K562 (cell line): ENCODE measurements at regions not wholly inside any gene's neighbourhood (a gene's known extent, or its start where the extent isn't known, plus 50 kb on each side); places are given as distances from the start of the nearest gene placed in this dataset.

ENCODE experiments used
- ATAC-seq: fragments of 200-7000 bp; cut with Tn5 transposase; 3 replicates; pipeline ENCODE4 v1.9.1; 2020; ENCODE audit warnings: moderate library complexity
- BruUV-seq: library from RNA; stranded (reverse); fragments of 400-500 nt; replicated peaks from 2 replicates; lab custom pipeline; 2021; lab: Mats Ljungman, UMichigan
- CTCF ChIA-PET: fragments of 300-600 bp; formaldehyde crosslinking; extraction: SDS; loops from one replicate; lab custom pipeline; 2021; ENCODE audit warnings: low intra/inter-chr PET ratio; lab: Yijun Ruan, JAX
- POLR2A ChIA-PET: fragments of 300-600, 350-650 bp; sonication (Branson Sonifier 250); formaldehyde crosslinking; extraction: SDS; loops from one replicate; lab custom pipeline; 2021; ENCODE audit warnings: antibody characterized with exemption, inconsistent platforms; lab: Yijun Ruan, JAX
- DNase-seq, 4 experiments: peaks; one replicate each; pipeline versions ENCODE4 v3.0.0 to v3.0.0-alpha.2; 2011 to 2018; ENCODE audit warnings: low spot score in 3 of 4, mixed read lengths in 3 of 4; ENCODE audit errors: extremely low read depth in 1 of 4
- FAIRE-seq: peaks from 2 replicates; lab custom pipeline; 2011; peaks lifted over from hg19 to GRCh38; lab: Jason Lieb, UNC
- H2AFZ ChIP-seq: 2 replicates; pipeline ENCODE4 v1.6.0; 2011; ENCODE audit warnings: low read depth, low read length, control low read depth, inconsistent platforms
- H3K27ac ChIP-seq: fragments of 200-600 bp; 3 replicates; pipeline ENCODE4 v1.8.0; 2011; ENCODE audit warnings: low read depth, mild to moderate bottlenecking, control low read depth, inconsistent platforms, low read length, moderate library complexity, mixed read lengths; ENCODE audit errors: extremely low read depth
- H3K27me3 ChIP-seq, 2 experiments: fragments of 300-600 bp in 1 of 2; 2 replicates in 1 of 2; 3 replicates in 1 of 2; pipeline versions ENCODE4 v1.6.0 to v1.8.0; 2011; ENCODE audit warnings: inconsistent platforms in 2 of 2, low read length in 2 of 2, mild to moderate bottlenecking in 1 of 2, mixed read lengths in 1 of 2, moderate library complexity in 1 of 2; ENCODE audit not compliant: control insufficient read depth in 2 of 2, insufficient read depth in 2 of 2
- H3K36me3 ChIP-seq: fragments of 300-600 bp; 3 replicates; pipeline ENCODE4 v1.8.0; 2011; ENCODE audit warnings: mild to moderate bottlenecking, low read length, inconsistent platforms; ENCODE audit not compliant: control insufficient read depth, insufficient read depth
- H3K4me1 ChIP-seq, 2 experiments: fragments of 200-600 bp in 1 of 2; replicated peaks in 1 of 2; 2 replicates in 1 of 2; 3 replicates in 1 of 2; pipeline versions ENCODE4 v1.5.1 to v1.8.0; 2011; ENCODE audit warnings: inconsistent platforms in 2 of 2, low read length in 2 of 2, mild to moderate bottlenecking in 1 of 2, mixed read lengths in 1 of 2, moderate library complexity in 1 of 2; ENCODE audit not compliant: control insufficient read depth in 2 of 2, insufficient read depth in 2 of 2
- H3K4me2 ChIP-seq: 2 replicates; pipeline ENCODE4 v1.6.1; 2011; ENCODE audit warnings: low read length, control low read depth, inconsistent platforms, mixed read lengths; ENCODE audit not compliant: insufficient read depth
- H3K4me3 ChIP-seq: fragments of 200-600 bp; sonication (generic), shearing (Covaris generic); 2 replicates; pipeline ENCODE4 v1.5.1; 2016; ENCODE audit warnings: control low read depth, inconsistent platforms
- H3K79me2 ChIP-seq: fragments of 200-600 bp; 3 replicates; pipeline ENCODE4 v1.8.0; 2011; ENCODE audit warnings: low read length, inconsistent platforms; ENCODE audit not compliant: control insufficient read depth, insufficient read depth
- H3K9ac ChIP-seq, 2 experiments: 2 replicates each; pipeline versions ENCODE4 v1.6.0 to v1.6.1; 2011; ENCODE audit warnings: low read depth in 2 of 2, low read length in 2 of 2, control low read depth in 1 of 2, inconsistent platforms in 1 of 2, mild to moderate bottlenecking in 1 of 2, mixed read lengths in 1 of 2; ENCODE audit not compliant: insufficient read depth in 1 of 2
- H3K9me1 ChIP-seq: one replicate; pipeline ENCODE4 v1.6.0; 2011; ENCODE audit warnings: inconsistent platforms, mild to moderate bottlenecking, low read length, moderate library complexity; ENCODE audit not compliant: control insufficient read depth, insufficient read depth
- H3K9me3 ChIP-seq: replicated peaks from 2 replicates; pipeline ENCODE4 v1.5.1; 2011; ENCODE audit warnings: low read depth, low read length, inconsistent platforms; ENCODE audit not compliant: control insufficient read depth, insufficient read depth
- H4K20me1 ChIP-seq: replicated peaks from 2 replicates; pipeline ENCODE4 v1.6.1; 2011; ENCODE audit warnings: low read length, inconsistent platforms, mixed read lengths; ENCODE audit not compliant: control insufficient read depth, insufficient read depth
- ARID1B ChIP-seq: fragments of 450-650 bp; IDR thresholded peaks from 2 replicates; pipeline ENCODE4 v1.6.1; 2016; ENCODE audit warnings: antibody characterized with exemption, mild to moderate bottlenecking, inconsistent platforms
- HNRNPK ChIP-seq: fragments of 200-400 bp; formaldehyde crosslinking; IDR thresholded peaks from one replicate; pipeline ENCODE4 v1.6.1; 2018; ENCODE audit warnings: mild to moderate bottlenecking, low read depth, low read length; ENCODE audit not compliant: poor library complexity, severe bottlenecking
- RAD21 ChIP-seq, 2 experiments: fragments of 250-450 bp in 1 of 2; fragments of 450-650 bp in 1 of 2; sonication (Bioruptor Pico) in 1 of 2; formaldehyde crosslinking in 1 of 2; IDR thresholded peaks in 1 of 2; conservative IDR thresholded peaks in 1 of 2; 2 replicates each; pipeline versions ENCODE4 v1.4.0 to v1.8.0; 2020 to 2022; ENCODE audit warnings: mild to moderate bottlenecking in 2 of 2, moderate library complexity in 1 of 2
- RFX1 ChIP-seq: fragments of 450-650 bp; IDR thresholded peaks from 2 replicates; pipeline ENCODE4 v1.6.1; 2016; ENCODE audit warnings: mild to moderate bottlenecking, moderate library complexity
- RNF2 ChIP-seq: sonication (generic); IDR thresholded peaks from 2 replicates; pipeline ENCODE4 v1.6.1; 2016
- SMARCA4 ChIP-seq: fragments of 450-650 bp; IDR thresholded peaks from 2 replicates; pipeline ENCODE4 v1.6.1; 2016
- SRSF9 ChIP-seq: fragments of 200-400 bp; formaldehyde crosslinking; IDR thresholded peaks from 2 replicates; pipeline ENCODE4 v1.6.1; 2017; ENCODE audit warnings: low read depth, low read length, borderline replicate concordance
- ZBTB43 ChIP-seq: sonication (generic); formaldehyde crosslinking; IDR thresholded peaks from 2 replicates; pipeline ENCODE4 v1.8.0; 2023; ENCODE audit warnings: mild to moderate bottlenecking, missing genetic modification reagents
- ZNF174 ChIP-seq: fragments of 250-450 bp; sonication (Bioruptor Pico); IDR thresholded peaks from 2 replicates; pipeline ENCODE4 v1.4.0; 2020; ENCODE audit warnings: mild to moderate bottlenecking
- ZNF699 ChIP-seq: fragments of 250-450 bp; sonication (Bioruptor Pico); IDR thresholded peaks from 2 replicates; pipeline ENCODE4 v1.8.0; 2021; ENCODE audit warnings: mild to moderate bottlenecking, moderate library complexity; ENCODE audit not compliant: insufficient replicate concordance
- ZSCAN29 ChIP-seq: fragments of 450-650 bp; IDR thresholded peaks from 2 replicates; pipeline ENCODE4 v1.6.1; 2017
- WGBS: fragments of 100-300 bp; shearing (Covaris generic); methylation state at CpG from one replicate; pipeline ENCODE4 v1.1.6; 2016; ENCODE audit warnings: low coverage, mixed read lengths; ENCODE audit not compliant: insufficient coverage; ENCODE audit errors: missing lambda C conversion rate; 5-methylcytosine and 5-hydroxymethylcytosine counted together
- in situ Hi-C: fragments of 300-500 bp; cut with MboI; formaldehyde crosslinking; loops from 4 replicates; pipeline ENCODE4 v1.15.0; 2018; ENCODE audit warnings: inconsistent platforms, mixed read lengths
- intact Hi-C: fragments of 100-400 bp; cut with micrococcal nuclease; formaldehyde crosslinking; loops from 2 replicates; pipeline ENCODE4 v1.14.2; 2022

- no TSS peak for BruUV-seq
- Histone ChIP-seq H3K9me1 (no peaks in the 10 kb centered on the region), H3K4me2 (no peak overlapping the region), H3K9ac (no peak overlapping the region), H3K4me1 (no peaks in the 10 kb centered on the region), H3K79me2 (no peaks in the 10 kb centered on the region), H3K27me3 (no peaks in the 10 kb centered on the region; a peak in 1 of 5 replicates), H2AFZ (no peak overlapping the region), H3K27ac (no peak overlapping the region)
- no peak for ATAC-seq
- intact Hi-C loops: no loop called here
- no peak for DNase-seq
- ChIA-PET POLR2A (interaction anchor here (0.6 kb wide), 1 partner anchor 36 kb away, joined by 4 read pairs; no protein-coding TSS in a partner anchor), CTCF (no interaction called here)
- 2% methylated on average over 4 of the region's 4 CpGs for WGBS
- TF ChIP-seq HNRNPK: no peak
- TF ChIP-seq SRSF9: no peak
- TF ChIP-seq ZNF699: no peak
- TF ChIP-seq ZNF174: no peak
- no peak for TF ChIP-seq RNF2
- TF ChIP-seq ARID1B: no peak
- no peak for TF ChIP-seq RFX1
- TF ChIP-seq ZSCAN29: no peak
- TF ChIP-seq ZBTB43 (CRISPR knock-in tag): no peak
- no peak for TF ChIP-seq RAD21 (CRISPR knock-in tag; conservative IDR thresholded peaks at IDR 0.05 in 1 of 2, IDR thresholded peaks at IDR 0.05 in 1 of 2)
- TF ChIP-seq SMARCA4: no peak
- TF ChIP-seq, all 486 proteins: peak for 0
- in situ Hi-C loops: no loop called here
- no peak for FAIRE-seq
- H4K20me1 ChIP-seq: no peaks in the 10 kb centered on the region
- H3K36me3 ChIP-seq: no peaks in the 10 kb centered on the region
- no peak overlapping the region for H3K4me3 ChIP-seq
- no peaks in the 10 kb centered on the region for H3K9me3 ChIP-seq
Measured at GRCh38 chr19:28137772-28138171, 1075.2 kb downstream of the UQCRFS1 start.
